ENCODE measurements at regions not wholly inside any gene's neighbourhood (a gene's known extent, or its start where the extent isn't known, plus 50 kb on each side); places are given as distances from the start of the nearest gene placed in this dataset.

DNA sequence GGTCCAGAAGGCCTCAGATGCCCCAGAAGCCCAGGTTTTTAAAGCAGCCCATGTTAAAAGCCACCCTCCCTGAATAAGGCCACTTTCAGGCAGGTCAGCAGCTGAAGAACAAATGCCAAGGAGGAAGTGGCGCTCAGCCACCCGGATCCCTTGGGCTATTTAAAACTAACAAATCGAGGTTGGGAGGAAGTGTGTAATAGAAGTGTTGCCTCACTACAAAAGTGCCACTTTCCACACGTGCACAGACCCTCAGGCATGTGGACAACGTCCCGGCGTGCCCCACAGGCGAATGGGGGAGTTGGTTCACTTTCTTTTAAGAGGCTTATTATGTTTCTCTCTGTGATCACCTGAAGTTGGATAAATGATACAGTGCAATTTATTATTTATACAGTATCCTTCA lies 173.8 kb upstream of the SALL3 start:
- TF ChIP-seq ZNF274 (IDR thresholded peaks at IDR 0.05; ENCODE audit: low read depth, low read length) (no peak), SUZ12 (IDR thresholded peaks at IDR 0.05; ENCODE audit: extremely low read depth, insufficient read depth, insufficient read length) (no peak)
